ENCODE measurements at regions not wholly inside any gene's neighbourhood (a gene's known extent, or its start where the extent isn't known, plus 50 kb on each side); places are given as distances from the start of the nearest gene placed in this dataset.

DNA sequence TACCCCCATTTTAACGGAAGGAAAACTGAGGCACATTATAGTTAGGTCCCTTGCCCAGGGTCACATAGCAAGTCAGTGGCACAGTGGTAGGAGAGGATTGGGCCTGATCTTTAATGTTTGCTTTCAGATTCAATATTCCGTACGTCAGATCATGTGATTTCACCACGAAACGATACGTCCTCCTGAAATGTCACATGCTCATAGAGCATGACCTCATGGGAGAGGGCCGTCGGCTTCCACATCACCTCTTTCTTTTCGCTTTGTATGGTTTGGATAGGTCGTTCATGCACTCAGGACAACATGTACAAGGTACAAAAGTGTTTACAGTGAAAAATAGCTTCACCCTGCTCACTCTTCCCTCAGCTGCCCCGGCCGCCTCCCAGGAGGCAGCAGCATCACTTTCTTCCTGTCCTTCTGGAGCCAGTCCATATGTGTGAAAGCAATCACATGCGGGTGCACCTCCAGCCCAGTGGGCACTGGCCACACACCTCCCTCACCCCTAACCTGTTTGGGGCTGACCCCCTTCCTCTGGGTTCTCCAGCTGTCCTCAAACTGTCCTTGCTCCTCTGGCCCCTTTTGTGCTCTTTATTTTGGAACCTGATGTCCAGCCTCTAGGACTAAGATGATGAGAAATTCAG is 199.9 kb downstream of the FOXL1 start:
- DNase-seq (ENCODE audit: low spot score), result no peak
- TF ChIP-seq, protein P1, sequence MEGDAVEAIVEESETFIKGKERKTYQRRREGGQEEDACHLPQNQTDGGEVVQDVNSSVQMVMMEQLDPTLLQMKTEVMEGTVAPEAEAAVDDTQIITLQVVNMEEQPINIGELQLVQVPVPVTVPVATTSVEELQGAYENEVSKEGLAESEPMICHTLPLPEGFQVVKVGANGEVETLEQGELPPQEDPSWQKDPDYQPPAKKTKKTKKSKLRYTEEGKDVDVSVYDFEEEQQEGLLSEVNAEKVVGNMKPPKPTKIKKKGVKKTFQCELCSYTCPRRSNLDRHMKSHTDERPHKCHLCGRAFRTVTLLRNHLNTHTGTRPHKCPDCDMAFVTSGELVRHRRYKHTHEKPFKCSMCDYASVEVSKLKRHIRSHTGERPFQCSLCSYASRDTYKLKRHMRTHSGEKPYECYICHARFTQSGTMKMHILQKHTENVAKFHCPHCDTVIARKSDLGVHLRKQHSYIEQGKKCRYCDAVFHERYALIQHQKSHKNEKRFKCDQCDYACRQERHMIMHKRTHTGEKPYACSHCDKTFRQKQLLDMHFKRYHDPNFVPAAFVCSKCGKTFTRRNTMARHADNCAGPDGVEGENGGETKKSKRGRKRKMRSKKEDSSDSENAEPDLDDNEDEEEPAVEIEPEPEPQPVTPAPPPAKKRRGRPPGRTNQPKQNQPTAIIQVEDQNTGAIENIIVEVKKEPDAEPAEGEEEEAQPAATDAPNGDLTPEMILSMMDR (IDR thresholded peaks at IDR 0.05; ENCODE audit: unreplicated experiment), result no peak
- Mint-ChIP-seq H3K27me3 (ENCODE audit: unreplicated experiment) (peaks cover 2% of the 10 kb centered on the region), H3K9me3 (ENCODE audit: unreplicated experiment) (no peaks in the 10 kb centered on the region), H3K36me3 (ENCODE audit: low read depth, unreplicated experiment) (no peaks in the 10 kb centered on the region), H3K4me3 (ENCODE audit: unreplicated experiment) (no peak overlapping the region), H3K27ac (ENCODE audit: unreplicated experiment) (no peak overlapping the region), H3K4me1 (ENCODE audit: unreplicated experiment) (peaks cover 7% of the 10 kb centered on the region)

DNA sequence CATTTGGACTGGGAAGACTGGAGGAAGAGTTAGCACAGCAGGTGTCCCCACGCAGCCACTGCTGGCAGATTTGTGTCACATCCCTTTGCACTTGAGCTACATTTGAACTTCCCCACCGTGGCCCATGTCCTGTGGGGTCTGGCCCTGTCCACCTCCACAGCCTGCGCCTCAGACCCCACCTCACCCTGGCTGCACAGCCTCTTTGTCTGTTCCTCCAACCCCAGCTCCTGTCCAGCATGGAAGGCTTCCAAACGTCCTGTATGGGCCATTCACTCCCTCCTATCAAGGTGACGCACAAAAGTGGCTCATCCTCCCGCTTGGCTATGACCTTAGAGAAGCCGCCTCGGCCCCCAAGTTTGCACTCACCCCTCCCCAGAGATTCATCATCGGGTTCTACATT is 200.6 kb downstream of the FOXL1 start:
- DNase-seq (ENCODE audit: low spot score), result no peak
- no peak overlapping the region for H3K4me3 Mint-ChIP-seq (ENCODE audit: unreplicated experiment)
- no peaks in the 10 kb centered on the region for H3K9me3 Mint-ChIP-seq (ENCODE audit: unreplicated experiment)
- TF ChIP-seq, protein P1 (IDR thresholded peaks at IDR 0.05; ENCODE audit: unreplicated experiment), result no peak
- H3K27ac Mint-ChIP-seq (ENCODE audit: unreplicated experiment), result no peak overlapping the region
- no peaks in the 10 kb centered on the region for H3K36me3 Mint-ChIP-seq (ENCODE audit: low read depth, unreplicated experiment)
- peaks cover 2% of the 10 kb centered on the region for H3K27me3 Mint-ChIP-seq (ENCODE audit: unreplicated experiment)
- H3K4me1 Mint-ChIP-seq (ENCODE audit: unreplicated experiment), result peaks cover 7% of the 10 kb centered on the region

DNA sequence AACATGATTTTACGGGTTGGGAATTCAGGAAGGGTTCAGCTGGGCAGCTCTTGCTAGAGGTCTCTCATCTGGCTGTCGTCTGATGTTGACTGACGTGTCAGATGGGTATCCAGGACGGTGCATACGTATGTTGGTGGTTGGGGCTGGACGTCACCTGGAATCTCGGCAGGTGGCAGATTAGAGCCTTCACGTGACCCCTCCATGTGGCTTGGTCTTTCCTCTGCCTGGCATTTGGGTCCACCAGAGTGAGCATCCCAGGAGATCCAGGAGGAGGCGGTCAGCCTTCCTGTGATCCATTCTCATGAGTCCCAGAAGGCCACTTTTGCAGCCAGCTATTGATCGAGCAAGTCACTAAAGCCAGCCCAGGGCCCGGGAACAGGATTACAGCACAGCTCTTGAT is 202.7 kb downstream of the FOXL1 start:
- H3K27ac Mint-ChIP-seq (ENCODE audit: unreplicated experiment), result no peak overlapping the region
- no peak overlapping the region for H3K4me3 Mint-ChIP-seq (ENCODE audit: unreplicated experiment)
- no peaks in the 10 kb centered on the region for H3K36me3 Mint-ChIP-seq (ENCODE audit: low read depth, unreplicated experiment)
- TF ChIP-seq, protein P1 (IDR thresholded peaks at IDR 0.05; ENCODE audit: unreplicated experiment), result no peak
- peaks cover 7% of the 10 kb centered on the region for H3K4me1 Mint-ChIP-seq (ENCODE audit: unreplicated experiment)
- peaks cover 2% of the 10 kb centered on the region for H3K27me3 Mint-ChIP-seq (ENCODE audit: unreplicated experiment)
- no peak for DNase-seq (ENCODE audit: low spot score)
- H3K9me3 Mint-ChIP-seq (ENCODE audit: unreplicated experiment), result no peaks in the 10 kb centered on the region

DNA sequence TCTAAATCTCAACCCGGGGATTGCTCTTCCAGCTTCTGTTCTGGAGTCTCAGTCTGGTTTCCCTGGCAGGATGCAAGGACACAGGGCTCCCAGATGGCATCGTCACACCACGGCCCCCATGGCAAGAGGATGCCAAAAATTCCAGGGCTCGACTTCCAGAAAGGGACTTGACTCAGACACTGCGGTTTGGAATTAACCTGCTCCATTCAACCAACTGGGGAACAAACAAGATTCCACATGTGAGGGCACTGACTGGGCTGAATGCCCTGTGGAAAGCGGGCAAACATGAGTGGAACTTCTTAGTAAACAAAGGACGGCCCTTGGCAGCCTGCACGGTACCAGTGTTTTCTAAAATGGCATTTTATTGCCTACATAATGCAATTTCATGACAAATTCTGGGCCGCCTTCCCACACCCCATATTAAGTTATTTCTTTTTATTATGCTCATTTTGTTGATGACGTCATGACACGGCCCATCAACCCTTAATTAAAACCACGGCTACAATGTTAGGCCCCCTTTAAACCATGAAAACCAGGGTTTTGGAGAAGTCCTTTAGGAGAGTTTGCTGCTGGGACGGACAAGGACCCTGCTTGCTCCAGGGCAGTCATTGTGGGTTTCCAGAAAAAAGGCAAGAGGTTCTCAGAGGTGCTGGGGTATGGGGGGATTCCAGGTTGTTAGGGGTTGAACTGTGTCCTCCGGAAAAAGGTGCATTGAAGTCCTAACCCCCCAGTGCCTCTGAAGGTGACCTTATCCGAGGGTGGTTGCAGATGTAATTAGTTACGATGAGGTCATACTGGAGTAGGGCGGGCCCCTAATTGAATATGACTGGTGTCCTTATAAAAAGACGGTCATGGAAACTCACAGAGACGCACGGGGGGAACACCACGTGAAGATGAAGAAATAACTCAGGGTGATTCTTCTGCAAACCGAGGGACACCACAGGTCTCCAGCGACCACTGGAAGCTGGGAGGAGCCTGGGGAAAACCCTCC is 205.6 kb downstream of the FOXL1 start:
- Mint-ChIP-seq H3K4me3 (ENCODE audit: unreplicated experiment) (no peak overlapping the region), H3K4me1 (ENCODE audit: unreplicated experiment) (peaks cover 24% of the 10 kb centered on the region), H3K9me3 (ENCODE audit: unreplicated experiment) (no peaks in the 10 kb centered on the region), H3K36me3 (ENCODE audit: low read depth, unreplicated experiment) (no peaks in the 10 kb centered on the region), H3K27me3 (ENCODE audit: unreplicated experiment) (peaks cover 2% of the 10 kb centered on the region), H3K27ac (ENCODE audit: unreplicated experiment) (no peak overlapping the region)
- TF ChIP-seq, protein P1 (IDR thresholded peaks at IDR 0.05; ENCODE audit: unreplicated experiment), result no peak
- no peak for DNase-seq (ENCODE audit: low spot score)

DNA sequence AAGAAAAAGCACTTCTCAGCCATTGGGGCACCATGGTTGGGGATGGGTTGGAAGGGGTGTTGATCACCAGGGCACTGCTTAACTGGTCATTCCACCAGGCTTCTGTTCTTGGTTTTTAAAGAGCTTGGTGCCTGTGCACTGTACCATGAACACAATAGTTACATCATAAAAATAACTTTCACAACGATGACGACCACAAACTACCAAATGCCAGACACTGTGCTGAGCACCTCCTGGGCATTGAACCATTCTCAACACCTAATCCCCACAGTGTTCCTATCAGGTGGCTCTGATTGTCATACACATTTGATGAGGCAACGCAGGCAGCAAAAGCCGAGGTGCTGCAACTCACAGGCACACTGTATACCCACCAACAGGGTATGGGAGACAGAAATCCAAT is 208.0 kb downstream of the FOXL1 start:
- no peak overlapping the region for H3K4me3 Mint-ChIP-seq (ENCODE audit: unreplicated experiment)
- no peaks in the 10 kb centered on the region for H3K9me3 Mint-ChIP-seq (ENCODE audit: unreplicated experiment)
- no peak for DNase-seq (ENCODE audit: low spot score)
- H3K27me3 Mint-ChIP-seq (ENCODE audit: unreplicated experiment), result peaks cover 3% of the 10 kb centered on the region
- peaks cover 41% of the 10 kb centered on the region for H3K4me1 Mint-ChIP-seq (ENCODE audit: unreplicated experiment)
- H3K27ac Mint-ChIP-seq (ENCODE audit: unreplicated experiment), result no peak overlapping the region
- no peaks in the 10 kb centered on the region for H3K36me3 Mint-ChIP-seq (ENCODE audit: low read depth, unreplicated experiment)
- TF ChIP-seq, protein P1 (IDR thresholded peaks at IDR 0.05; ENCODE audit: unreplicated experiment), result no peak

All from endothelial cell (in vitro differentiated cells).